ENCODE measurements at regions not wholly inside any gene's neighbourhood (a gene's known extent, or its start where the extent isn't known, plus 50 kb on each side); places are given as distances from the start of the nearest gene placed in this dataset.

DNA sequence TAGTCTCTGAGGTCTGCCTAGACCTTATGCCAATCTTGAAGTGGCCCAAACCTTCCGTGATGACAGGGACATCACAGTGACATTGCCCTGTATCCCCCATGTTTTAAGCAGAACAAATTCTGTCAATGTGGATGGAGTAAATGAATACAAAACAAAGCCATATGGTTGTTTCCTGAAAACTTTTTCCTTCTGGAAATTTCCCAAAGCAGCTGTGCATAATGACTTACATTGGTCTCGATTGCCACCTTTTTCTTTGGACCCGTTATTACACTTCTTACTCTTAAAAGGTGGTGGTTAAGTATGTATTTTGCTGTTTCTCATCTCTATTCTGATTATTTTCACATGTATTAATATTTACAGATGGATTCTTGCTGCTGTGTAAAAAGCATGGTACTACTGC is 411.2 kb upstream of the KLF6 start:
- DNase-seq (ENCODE audit: low spot score) = no peak

DNA sequence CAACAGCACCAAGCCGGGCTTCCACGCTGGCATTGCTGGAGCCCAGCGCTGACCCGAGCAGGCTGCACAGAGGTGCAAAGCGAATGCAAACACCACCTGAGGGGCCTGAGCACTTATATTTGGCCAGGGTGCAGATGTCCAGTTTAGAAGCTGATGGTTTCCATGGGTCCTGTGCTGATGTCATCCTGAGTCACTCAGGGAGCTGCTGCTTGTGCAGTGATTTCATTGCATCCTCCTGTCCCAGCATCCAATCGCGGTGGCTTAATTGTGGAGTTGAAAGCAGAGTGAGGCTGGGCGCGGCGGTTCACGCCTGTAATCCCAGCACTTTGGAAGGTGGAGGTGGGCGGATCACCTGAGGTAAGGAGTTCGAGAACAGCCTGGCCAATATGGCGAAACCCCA is 410.2 kb upstream of the KLF6 start:
- no peak for DNase-seq (ENCODE audit: low spot score)

DNA sequence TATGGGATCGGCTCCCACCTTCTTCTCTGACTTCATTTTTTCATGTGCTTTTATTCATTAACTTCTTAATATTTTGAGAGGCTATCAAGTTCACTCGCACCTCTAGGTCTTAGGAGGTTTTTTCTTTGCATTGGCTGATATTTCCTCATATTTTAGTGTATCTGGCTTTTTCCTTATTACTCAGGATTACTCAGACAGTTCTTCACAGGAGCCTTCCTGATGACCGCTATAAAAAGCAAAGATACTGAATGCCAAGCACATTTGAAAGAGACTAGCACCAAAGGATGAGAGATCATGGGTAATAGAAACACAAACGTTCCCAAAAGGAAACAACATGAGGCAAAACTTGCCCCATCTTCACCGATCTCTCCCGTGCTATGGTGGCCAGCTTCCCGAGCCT is 409.2 kb upstream of the KLF6 start:
- DNase-seq (ENCODE audit: low spot score) = no peak

DNA sequence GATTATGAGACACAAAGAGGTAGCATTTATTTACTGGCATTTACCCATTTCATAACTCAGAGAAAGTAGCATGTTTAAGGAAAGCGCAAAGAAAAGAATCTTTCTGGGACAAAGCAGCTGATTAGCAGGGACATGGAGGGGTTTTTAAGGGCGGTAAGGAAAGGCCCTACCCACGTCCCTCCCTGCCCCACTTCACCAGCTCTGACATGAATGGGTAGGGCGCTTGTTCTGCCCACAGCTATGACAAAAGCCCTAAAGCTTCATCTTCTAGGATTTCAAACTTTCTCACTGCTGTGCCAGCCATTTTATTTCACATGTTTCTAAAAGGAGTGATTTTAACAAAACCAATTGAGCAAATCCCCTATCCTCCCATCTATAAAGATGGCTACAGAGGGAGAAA is 406.9 kb upstream of the KLF6 start:
- DNase-seq (ENCODE audit: low spot score) = no peak

DNA sequence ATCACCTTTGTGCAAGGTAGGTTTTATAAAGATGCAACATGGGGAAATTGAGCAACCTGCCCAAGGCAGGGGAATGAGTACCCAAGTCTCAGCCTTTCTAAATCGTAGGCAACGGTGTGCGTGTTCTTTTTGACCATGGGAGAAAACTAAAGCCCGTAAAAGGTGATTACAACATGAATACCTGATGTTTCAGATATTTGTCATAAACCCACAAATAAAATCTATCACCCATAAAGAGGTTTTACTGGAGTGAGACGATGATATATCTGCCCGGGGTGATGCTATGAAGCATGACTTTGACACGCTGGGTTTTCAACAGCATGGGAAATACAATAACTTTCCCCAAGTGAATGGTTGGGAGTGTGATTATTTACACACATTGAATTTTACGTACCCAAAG is 406.3 kb upstream of the KLF6 start:
- no peak for DNase-seq (ENCODE audit: low spot score)

DNA sequence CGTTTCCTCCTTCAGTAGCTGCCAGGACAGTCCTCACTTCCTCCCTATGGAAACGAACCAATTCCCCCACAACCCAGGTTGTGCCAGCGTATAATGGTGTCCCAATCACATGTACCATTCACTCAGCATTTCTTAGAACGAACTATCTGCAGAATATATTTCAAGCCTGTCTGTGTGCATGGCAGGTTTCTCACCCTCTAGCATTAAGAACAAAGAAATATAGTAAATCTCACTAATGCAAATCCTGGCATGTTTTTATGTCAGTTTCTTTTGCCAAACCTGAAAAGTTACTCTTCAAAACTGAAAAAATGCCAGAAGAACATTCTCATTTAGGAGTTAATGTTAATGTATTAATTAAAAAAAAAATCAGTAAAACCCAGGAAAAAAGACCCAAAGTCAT is 405.9 kb upstream of the KLF6 start:
- DNase-seq (ENCODE audit: low spot score) = no peak

DNA sequence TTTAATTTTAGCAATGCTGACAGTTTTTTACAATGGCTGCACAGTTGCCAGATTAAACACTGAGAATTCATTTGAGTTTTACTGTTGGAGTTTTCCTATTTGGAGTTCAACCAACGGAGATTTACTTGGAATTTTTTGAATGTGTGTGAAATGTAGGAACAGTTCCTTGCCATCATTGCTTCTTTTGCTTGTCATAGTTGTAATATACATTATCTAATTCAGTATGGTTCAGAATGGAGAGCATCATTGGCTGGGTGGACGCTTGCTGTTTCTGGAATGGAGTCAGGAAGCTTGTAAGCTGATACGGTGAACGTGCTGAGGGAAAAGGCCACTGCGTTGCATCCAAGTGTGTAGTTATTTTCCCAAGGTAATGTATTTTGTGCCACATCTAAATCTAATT is 404.3 kb upstream of the KLF6 start:
- no peak for DNase-seq (ENCODE audit: low spot score)

DNA sequence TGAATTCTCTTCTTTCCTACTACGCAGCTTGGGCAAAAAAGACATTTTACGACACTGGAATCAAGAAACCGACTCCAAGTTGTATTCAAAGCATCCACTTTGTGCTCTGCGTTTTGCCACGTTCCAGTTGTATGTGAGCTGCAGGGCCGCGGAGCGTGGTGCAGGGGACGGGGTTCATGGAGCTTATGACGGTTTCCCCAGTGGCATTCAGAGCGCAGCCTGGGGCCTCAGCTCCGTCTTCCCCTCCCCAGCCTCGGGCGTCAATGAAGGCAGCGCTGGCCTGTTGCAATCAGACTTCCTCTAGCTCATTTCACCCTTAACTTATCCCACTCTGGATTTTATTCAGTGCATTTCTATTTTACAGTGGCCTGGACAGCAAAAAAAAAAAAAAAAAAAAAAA is 403.4 kb upstream of the KLF6 start:
- DNase-seq (ENCODE audit: low spot score) = no peak

DNA sequence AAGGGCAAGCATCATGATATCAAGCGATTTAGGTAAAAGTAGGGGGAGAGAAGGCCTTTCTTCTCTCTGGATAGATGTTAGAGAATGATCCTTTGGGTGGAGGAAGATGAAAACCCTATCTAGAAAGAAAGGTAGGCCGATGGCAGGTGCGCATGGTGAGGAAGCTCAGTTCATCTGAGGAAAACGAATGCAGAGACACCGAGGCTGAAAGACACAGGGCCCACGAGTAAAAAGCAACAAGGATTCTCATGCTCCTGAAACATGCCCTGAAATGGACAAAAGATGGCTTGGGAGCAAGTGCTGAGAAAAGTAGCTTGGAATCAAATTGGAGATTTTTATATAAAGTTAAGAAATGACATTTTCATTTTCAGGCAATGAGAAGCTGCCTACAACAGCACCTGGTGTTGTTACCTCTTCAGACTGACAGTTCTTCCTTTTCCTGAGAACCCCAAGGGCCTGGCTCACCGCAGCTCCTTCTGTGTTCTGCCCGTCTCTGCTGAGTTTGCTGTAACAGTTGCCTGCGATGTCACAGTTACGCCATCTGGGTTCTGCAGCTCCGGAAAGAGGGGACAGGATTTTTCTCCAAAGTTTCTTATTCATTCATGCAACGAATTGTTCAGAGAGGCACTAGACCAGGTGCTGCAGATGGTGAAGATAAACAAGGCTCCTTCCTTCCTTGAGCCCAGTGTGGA is 402.0 kb upstream of the KLF6 start:
- DNase-seq (ENCODE audit: low spot score) = no peak

DNA sequence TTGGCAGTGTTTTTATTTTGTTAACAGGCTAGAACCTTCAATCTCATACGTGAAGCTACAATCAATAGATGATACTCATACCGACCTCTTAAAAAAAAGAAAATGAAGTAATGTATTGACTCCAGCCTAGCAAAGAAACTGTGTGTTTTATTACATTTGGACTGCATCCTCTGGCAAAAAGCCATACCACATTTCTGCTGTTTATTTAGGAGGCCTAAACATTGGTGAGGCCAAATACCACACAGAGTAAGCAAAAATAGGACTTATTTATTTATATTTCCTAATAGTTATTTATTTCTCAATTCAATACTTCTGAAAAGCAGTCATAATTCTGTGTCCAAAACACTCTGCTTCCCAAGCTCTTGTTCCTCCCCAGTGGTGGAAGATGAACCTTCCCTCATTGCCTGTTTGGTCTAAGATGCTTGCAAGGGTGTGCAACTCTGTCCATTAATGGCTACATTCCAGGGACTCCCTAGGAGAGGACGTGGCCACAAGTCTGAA is 398.8 kb upstream of the KLF6 start:
- no peak for DNase-seq (ENCODE audit: low spot score)

DNA sequence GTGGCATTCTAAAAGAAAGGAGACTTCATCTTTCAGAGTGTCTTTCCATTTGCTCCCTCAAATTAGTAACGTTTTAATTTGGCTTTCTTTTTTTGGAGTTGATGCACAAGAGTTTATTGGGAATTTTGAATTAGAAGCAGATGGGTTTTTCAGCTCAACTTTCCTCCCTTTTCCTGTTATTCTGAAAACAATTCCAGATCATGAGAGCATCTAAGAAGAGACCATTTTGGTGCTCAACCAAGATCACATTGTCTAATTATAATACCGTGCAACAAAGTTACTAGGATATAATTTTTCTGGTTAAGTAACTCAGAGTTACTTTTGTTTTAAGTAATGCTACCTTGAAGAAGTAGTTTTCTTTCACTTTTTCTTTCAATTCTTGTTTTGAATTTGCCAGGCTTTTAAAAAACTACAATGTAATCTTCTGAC is 396.6 kb upstream of the KLF6 start:
- no peak for DNase-seq (ENCODE audit: low spot score)

DNA sequence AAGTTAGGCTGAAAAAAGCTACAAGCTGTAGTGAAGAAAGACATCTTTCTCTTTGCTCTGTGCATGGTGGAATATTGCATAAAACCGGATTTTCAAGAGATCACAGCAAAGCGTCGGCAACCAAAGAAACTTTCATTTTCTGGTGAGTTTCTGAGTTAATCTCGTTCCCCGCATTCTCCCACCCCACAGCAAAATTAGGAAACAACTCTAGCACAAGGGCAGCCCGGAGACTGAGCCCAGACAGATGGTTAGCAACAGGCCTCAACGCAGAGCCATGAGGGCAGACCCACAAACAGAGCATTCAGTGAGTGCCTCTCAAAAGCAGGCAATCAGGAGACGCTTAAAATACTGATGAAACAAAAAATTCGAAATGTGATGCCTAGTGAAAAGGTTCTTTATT is 396.1 kb upstream of the KLF6 start:
- no peak for DNase-seq (ENCODE audit: low spot score)

DNA sequence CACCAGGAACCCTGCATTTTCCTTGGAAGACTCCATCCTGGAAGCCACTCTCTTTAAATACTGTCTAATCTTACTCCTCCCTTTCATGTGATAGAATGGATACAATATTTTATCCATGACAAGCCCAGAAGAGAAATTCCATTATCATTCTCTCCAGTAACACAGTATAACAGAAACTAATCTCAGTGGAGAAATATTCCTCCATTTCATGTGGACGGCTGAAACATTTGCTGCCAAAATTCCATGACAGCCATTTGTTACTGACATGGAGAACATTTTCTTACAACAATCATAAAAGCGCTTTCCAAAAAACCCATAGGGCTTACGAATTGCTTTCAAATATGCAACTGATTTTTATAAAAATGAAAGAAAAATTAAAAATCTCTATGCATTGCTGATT is 392.8 kb upstream of the KLF6 start:
- no peak for DNase-seq (ENCODE audit: low spot score)

DNA sequence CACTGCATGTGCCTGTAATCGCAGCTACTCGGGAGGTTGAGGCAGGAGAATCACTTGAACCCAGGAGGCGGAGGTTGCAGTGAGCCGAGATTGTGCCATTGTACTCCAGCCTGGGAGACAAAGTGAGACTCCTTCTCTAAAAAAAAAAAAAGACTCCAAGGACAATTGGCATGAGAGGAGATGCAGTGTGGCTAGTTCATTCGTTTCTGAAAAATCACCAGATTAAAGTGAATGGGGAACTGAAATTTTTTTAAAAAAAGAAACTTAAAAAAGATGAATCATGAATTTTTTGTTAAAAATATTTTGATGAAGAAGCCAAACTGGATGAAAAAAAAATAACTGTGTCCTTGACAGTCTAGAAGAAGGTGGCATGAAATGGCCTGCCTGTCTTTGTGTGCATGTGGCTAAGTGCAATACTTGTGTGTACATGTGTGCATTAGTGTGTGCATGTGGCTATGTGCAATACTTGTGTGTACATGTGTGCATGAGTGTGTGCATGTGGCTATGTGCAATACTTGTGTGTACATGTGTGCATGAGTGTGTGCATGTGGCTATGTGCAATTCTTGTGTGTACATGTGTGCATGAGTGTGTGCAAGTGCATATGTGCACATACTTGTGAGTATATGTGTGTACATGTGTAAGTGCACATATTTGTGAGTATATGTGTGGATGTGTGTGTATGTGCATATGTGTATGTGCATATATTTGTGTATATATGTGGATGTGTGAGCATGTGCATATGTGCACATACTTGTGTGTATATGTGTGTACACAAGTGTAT is 391.7 kb upstream of the KLF6 start:
- no peak for DNase-seq (ENCODE audit: low spot score)

DNA sequence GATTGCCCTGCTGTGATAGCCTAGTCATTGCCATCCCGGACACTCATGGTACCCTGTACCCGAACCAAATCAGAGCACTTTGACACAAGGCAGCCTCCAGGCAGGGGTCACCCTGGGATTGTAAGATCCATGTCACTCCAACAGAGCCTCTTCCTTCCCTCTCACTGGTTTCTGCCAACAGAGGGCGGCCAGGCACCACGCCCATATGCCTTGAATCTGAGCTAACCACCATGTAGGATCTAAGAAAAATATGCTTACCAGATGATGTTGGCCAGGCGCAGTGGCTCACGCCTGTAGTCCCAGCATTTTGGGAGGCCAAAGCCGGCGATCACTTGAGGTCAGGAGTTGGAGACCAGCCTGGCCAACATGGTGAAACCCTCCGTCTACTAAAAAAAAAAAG is 389.2 kb upstream of the KLF6 start:
- no peak for DNase-seq (ENCODE audit: low spot score)

DNA sequence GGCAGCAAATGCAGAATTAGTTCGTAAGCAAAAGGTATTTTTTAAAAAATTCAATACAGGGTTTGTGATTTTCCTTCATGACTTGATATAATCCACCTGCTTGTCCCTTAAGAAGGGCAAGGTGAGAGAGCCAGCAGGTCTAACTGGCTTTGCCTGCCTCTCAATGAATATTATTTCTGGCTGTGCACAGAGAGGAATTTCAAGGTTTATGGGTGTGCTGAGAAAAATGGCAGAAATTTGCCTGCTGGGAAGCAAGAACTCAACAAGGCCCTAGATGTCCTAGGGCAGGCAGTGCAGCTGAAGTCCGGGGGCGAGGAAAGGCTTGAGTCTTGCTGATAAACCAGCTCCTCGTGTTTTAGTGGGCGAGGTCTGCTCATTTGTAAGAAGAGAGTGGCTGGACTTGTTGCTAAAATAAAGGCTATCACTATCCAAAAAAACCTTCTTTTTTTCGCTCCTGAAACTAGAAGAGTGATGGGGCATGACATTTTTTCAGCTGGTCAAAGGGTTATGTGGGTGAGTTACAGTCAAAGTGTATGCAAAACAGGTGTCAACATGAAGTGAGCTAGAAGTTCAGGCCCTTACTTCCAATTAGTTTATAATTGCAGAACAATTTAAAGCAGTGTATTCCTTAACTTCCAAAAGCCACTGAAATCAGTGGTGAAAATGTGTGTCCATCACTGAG is 385.8 kb upstream of the KLF6 start:
- no peak for DNase-seq (ENCODE audit: low spot score)

DNA sequence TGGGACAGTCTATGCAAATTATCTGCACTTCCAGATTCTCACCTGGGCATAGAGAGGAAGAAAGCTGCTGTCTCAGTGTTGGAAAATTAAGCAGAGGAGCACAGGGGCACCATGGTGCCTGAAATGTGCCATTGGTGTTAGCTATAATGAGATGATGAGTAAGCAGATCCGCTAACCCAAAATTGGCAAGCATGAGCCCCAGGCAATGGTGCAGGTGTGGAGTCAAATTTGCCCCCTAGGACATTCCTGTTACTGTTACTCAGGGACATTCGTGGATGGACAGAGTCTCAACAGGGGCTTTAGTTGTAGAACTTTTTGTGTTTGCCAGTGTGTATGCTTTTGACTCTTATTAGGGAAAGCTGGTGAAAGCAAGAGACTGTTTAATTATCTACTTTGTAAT is 385.2 kb upstream of the KLF6 start:
- no peak for DNase-seq (ENCODE audit: low spot score)

DNA sequence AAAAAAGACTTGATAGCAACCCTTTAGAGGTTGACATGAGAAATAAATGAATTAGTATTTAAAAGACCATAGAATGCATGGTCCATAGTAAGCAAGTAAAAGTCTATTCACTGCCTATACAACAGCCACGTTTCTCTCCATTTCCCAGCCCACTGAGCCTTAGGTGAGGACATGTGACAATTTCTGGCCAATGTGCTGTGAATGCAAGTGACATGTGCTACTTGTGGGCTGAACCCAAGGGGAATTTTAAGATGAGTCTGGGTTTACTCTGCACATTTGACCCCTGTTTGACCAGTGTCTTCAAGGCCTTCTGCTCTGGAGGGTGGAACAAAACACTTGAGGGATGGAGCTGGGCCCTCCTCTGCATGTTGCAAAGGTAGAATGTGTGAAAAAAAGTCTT is 384.4 kb upstream of the KLF6 start:
- no peak for DNase-seq (ENCODE audit: low spot score)

DNA sequence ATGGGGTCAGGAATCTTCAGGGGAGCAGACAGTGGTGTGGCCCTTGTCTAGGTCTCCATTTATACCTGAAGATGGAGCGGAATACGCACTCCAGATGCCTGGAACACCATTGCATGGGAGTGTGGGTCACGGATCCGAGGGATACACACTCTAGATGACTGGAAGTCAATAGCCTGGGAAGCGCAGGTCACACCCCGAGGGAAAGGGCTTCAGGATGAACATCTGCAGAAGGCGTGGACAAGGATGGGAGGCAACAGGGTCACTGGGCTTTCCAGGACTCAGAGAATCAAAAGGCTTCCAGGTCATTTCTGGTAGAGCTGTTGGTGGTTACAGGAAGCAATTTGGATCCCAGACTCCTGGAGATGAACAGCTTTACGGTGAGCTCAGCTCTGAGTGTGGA is 382.2 kb upstream of the KLF6 start:
- no peak for DNase-seq (ENCODE audit: low spot score)

DNA sequence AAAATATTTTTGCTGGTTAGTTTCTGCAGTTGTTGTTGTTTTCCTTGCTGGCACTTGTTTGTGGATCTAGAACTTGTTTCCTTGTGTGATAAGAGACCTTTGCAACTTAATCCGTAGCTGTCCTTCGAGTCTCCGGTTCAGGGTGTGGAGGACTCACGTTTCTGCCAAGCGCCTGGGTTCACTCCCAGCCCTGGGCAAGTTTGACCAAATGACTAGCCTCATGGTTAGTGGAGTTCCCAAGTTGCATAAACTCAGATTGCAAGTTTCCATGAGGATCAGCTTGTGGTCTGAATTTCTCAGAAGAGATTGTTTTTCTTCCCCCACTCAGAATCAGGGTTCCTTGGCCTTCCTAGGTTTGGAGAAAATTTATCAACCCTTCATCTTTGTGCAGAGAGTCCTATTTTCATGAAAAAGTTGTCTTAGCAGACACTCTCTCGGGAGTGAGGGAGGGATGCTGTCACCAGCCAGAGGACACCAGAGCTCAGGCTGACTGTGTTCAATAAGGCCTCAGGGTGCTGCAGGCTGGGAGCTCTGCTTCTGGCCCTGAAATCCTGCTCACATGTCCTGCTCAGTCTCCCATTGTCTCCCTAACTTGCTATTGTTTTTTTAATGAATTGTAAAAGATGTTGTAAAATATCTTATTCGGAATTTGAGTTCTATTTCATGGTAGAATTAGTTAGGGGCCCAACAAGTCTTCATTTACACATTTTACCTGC is 377.7 kb upstream of the KLF6 start:
- no peak for DNase-seq (ENCODE audit: low spot score)

DNA sequence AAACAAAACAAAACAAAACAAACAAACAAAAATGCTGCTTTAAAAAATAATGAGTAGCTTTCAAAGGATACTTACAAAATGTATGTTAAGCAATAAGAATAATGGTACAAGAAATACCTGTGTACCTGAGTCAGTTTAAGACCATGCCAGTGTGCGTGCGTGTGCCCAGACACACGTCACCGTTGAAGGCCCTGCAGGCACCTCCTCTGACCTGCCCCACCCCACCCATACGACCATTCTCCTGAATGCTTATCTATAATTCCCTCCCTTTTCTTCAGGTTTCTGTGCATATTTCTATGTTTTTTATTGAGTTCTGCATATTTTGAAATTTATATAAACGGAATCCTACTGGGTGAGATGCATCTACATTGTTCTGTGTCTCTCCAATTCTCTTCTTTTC is 374.2 kb upstream of the KLF6 start:
- no peak for DNase-seq (ENCODE audit: low spot score)

DNA sequence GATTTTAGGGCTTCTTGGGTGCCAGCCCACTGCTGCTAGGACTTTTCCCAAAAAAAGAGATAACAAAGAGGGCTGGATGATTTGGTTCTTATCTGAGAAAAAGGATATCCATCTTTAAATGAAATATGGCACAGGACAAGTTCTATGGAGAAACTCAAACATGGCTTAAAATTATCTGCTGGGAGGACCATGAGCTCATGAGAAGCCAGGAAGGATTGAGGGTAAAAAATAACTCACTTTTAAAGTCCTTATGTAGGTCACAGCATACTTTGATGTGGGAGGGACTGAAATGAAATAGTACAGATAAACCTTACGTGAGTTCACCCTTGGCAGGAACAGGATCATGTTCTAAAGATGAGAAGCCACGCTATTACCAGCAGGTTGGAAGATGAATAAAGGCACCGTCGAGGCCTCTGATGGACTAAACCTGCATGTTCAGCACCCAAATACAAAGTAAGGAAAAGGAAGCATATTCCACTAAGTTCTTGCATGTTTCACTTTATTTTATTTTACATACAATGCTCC is 369.2 kb upstream of the KLF6 start:
- DNase-seq (ENCODE audit: low spot score) = peak; percentile 55

Data from CD4-positive, alpha-beta T cell treated with Interleukin-6 at 100 ng/mL for 8 hours (primary cell).